Stimulated activated CD4-positive, alpha-beta T cell treated with anti-CD3 and anti-CD28 coated beads, Interleukin-2, amount 100 ng/mL, for 48 hours (primary cell): ENCODE measurements at regions not wholly inside any gene's neighbourhood (a gene's known extent, or its start where the extent isn't known, plus 50 kb on each side); places are given as distances from the start of the nearest gene placed in this dataset.
A peak's percentile ranks its signal among the peaks of the same experiment; 100 is the strongest.

ENCODE experiments used
- DNase-seq, 2 donors: peaks; one replicate each; pipeline ENCODE4 v3.0.0-alpha.2; 2020

DNA sequence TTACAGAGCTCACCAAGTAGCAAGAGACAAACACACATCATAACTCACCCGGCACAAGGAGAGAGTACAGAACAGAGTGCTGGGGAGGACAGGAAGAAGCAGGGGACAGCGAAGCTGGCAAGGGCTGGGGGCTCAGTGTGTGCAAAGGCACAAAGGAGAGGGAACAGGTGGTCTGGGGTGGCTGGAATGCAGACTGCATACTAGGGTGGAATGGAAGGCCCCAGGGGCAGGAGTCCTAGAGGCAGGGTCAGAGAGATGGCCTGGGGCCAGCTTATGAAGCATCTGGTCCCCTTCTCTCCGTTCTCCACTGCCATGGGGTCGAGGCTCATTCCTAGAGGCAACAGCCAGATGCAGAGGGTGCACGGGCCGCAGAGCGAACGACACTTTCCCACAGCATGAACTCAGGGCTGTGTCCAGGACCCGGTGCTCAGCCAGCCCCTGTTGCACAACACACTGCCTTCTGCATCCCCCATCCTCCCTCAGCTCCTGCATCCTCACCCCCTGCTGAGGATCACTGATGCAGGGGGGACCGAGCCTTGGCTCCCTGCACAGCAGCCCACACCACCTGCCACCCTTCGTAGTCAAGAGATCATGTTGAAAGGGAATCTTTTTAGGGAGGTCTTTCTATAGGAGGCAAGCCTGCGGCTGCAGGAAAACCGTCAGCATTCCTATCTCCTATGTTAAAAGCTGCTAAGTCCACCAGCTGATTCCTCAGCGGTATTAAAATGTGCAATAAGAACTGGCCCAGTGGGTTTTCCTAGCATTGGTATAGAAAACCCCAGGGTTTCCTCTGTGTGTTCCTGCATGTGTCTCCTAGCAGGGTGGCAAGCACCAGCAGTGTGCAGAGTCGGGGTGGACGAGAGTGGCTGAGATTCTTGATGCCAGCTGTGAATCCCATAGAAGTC, 293.5 kb downstream of the UACA start:
- no peak for DNase-seq

- no peak for DNase-seq
These were observed 294.2 kb downstream of the UACA start for GRCh38 chr15:70469182-70469581.

DNA sequence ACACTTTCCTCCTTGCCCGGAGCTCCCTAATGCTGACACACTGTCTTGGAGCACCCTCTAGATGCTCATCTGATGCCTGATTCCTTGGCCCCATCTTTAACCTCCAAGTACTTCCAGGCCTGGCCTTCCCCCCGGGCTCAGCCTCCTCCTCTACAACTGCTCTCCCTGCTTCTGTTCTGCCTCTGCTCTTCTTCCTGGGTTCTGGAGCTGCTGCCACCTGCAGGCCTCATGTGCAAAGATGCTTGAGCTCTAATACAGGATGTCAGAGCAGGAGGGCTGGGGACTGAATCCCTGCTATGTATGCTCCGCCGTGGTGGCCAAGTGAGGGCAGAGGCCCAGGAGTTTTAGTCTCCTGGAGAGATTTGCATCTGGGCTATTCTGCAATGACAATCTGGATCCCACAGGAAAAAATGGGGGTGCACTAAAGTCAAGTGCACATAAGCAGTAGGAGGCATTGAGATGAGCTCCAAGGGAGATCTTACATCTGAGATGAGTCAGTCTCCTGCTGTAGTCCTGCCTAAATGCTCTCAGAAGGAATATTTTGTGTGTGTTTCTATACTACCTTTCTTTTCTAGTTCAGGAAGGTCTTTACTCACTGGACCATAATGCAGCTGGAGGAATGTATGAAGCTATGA, 296.3 kb downstream of the UACA start:
- peak in 1 of 2 donors; percentile 37 for DNase-seq

DNA sequence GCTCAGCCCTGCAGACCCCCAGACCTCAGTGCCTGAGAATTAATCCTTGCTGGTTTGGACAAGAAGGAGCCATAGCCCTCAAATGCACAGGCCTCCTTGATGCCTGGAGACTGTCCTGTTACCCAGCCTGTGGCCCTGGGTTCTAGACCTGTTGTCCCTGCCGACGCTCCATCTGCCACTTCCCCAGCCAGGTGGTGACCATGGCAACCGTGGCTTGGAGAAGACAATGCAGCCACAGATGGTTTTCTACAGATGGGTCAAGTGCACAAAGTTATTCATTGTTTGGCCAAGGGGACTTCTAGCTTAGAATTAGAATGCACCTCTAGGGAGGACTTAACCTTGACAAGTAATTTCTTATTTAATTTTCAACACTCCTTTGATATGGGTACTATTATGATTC, 297.1 kb downstream of the UACA start:
- no peak for DNase-seq

DNA sequence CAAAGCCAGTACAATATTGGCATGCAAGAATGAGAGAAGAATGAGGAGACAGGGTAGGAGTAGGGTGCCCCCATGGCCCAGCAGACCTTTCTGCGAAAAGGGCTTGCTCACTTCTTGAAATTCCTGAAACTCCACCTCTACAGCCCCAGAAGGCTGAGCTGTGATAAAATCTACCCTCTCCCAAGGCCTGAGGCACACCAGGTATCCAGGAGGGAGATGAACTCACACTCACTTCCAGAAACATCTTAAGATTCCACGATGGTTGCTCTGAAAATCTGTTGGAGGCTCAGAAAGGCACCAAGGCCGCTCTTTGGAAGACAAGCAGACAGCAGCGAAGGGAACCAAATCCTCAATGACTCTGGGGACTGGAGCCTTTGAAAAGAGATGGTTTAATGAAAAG, 297.5 kb downstream of the UACA start:
- no peak for DNase-seq

DNA sequence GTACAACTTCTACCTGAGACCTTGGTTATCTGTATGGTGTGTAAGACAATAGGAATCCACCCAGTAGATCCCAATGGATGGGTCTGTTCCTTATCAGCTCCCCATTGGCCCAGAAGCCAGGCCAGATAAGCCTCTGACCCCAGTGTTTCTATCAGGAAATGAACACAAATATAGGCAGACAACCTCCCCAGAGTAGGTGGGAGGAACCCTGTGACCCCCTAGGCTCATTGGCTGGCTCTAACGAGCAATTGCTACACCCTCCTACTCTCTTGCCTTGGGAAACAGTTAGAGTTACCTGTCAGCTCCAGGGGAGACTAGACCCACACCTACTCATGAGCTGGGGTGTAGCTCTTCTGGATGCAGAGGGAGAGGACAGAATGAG, 299.9 kb downstream of the UACA start:
- DNase-seq = no peak

DNA sequence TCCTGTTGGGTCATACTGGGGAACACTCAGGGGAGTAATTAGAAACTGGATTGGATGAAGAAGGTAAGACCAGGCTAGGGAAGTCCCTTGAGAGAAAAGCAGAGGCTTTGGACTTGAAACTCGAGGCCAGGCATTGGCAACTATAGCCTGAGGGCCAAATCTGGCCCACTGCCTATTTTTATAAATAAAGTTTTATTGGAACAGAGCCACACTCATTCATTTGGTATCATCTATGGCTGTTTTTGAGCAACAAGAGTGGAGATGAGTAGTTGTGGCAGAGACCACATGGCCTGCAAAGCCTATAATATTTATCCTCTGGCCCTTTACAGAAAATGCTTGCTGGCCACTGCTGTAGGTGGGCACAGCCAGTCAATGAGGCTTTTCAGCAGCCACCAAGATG, 301.4 kb downstream of the UACA start:
- DNase-seq = no peak

DNA sequence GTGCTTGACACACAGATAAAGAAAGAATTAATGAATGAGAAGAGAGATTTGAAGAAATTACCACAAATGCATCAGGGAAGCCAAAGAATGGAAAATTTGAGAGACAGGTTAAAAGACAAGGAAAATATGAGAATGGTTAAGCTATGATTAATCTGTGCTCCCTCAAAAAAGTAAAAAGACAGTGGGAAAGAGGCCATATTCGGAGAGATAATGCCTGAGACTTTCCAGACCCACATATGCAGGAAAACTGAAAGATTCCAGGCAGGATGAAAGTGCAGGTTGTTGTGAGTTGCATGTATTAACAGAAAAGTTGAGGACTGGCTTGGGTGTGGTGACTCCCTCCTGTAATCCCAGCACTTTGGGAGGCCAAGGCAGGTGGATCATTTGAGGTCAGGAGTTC, 302.3 kb downstream of the UACA start:
- DNase-seq = no peak

DNA sequence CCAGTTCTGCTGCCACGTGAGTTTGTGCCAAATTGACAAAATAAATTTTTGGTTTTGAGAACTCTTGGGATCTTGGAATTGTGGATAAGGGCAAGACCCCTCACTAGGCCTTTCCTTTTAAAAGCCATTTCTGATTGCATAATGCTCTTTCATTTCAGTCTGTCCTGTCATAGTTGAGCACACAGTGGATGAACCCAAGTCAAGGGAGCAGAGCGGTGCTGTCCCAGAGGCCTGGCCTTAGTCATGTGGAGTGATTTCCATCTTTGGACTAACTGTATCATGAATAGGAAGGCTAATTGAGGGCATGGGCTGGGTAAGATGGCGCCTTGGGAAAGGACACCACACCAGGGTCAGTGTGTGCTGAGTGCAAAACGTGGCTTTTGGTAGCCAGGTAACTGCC, 304.0 kb downstream of the UACA start:
- DNase-seq = no peak

- no peak for DNase-seq
These were observed 309.6 kb downstream of the UACA start for GRCh38 chr15:70453766-70454165.

GRCh38 chr15:70453238-70453637, 310.1 kb downstream of the UACA start:
- DNase-seq = no peak

DNA sequence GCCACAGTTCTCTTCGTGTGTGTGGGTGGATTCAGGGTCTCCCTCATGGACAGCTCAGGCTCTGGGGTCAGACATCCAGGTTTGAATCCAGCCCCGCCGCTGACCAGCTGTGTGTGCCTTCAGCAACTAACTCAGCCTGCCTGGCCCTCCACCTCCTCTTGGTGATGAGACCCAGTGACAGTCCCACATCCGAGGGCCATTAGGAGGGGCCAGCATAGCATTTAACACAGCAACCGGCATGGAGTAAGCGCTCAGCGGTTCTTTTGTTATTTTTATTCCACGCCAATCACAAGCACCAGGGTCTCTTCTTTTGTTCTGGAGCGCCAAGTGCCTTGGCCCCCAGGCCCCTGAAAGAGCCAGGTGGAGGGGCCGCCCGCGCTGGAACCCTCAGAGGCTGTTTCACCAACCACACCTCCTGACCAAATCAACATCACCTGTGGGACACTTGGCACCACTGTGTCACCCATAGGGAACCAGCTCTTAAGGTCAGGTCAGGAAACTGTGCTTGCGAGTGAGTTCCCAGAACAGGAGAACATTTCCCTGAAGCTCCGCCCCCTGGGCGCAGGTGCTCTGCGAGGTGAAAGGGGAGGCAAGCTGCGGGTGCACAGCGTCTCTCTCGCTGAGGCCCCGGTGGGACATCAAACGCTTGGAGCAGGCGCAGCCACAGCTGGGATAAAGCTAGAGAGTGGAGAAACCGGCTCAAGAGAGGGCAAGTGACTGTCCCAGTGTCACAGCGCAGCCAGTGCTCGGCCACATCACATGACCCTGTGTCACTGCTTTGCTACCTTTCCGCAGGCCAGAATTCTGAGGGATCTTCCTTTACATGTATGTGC, 311.3 kb downstream of the UACA start:
- no peak for DNase-seq

- no peak for DNase-seq
These were observed 313.3 kb downstream of the UACA start for GRCh38 chr15:70450142-70450443.

DNA sequence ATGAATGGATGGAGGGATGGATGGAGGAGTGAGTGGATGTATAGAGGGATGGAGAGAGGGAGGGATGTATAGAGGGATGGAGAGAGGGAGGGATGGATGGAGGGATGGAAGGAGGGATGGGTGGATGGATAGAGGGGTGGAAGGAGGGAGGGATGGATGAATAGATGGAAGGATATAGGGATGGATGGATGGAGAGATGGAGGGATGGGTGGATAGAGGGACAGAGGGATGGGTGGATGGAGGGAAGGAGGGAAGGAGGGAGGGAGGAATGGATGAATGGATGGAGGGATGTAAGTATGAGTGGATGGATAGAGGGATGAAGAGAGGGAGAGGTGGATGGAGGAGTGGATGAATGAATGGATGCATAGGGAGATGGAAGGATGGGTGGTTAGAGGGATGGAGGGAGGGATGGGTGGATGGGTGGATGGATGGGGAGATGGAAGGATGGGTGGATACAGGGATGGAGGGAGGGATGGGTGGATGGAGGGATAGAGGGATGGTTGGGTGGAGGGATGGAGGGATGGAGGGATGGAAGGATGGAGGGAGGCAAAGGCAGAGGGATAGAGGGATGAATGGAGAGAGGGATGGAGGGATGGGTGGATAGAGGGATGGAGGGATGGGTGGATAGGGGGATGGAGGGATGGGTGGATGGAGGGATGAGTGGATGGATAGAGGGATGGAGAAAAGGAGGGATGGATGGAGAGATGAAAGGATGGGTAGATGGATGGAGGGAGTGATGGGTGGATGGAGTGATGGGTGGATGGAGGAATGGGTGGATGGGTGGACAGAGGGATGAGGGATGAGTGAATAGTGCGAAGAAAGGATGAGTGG, 313.8 kb downstream of the UACA start:
- no peak for DNase-seq

DNA sequence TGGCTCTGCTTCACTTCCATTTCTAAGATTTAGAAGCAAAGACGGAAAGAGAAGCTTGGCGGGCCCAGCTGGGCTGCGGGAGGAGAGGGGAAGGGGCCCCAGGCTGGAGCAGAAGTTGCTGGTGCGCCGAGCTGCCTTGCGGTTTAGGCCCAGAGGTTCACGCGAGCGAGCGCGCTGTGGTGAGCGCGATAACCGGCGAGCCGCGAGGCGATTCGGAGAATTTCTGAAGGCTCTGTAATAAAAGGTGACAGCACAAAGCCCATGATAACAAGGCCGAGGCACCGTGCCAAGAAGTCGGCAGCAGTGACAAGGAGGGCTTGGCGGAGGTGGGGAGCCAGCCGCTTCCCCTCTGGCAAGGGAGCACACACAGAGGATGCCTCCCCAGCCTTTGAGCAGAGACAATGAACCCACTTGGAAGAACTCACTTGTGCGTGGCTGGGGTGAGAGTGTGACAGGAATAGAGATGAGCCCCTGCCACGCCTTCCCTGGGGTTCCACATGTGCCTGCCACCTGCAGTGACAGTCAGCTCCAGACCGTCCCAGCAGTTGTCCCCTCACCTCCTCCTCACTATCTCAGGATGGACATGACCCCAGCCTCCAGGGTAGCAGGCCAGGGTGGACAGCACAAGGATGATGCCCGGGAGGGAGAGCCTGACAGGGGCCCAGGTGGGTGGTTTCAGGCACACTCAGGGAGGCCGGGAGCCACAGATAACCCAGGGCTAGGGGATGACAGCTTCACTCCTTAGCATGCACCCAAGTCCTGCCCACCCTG, 315.2 kb downstream of the UACA start:
- peak in 1 of 2 donors; percentile 26 for DNase-seq

- DNase-seq = no peak
These were observed 315.8 kb downstream of the UACA start for GRCh38 chr15:70447521-70447920.

DNA sequence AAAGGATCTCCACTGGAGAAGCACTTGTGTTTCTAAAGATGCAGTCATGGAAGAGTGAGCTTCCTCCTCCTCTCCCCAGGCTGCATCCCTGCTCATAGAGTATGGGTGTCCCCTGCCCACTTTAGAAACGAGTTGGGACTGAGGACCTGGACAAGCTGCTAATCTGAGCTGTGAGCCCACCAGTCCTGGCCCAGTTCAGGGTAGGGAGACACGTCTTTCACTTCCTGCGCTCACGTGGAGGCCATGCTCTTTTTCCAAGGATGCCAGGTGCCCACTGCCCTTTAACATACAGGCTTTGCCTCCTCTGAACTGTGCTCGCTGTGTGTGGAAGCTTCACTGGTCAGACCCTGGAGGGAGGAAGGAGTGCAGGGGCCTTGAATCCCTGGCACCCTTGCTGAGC, 316.3 kb downstream of the UACA start:
- DNase-seq = no peak

DNA sequence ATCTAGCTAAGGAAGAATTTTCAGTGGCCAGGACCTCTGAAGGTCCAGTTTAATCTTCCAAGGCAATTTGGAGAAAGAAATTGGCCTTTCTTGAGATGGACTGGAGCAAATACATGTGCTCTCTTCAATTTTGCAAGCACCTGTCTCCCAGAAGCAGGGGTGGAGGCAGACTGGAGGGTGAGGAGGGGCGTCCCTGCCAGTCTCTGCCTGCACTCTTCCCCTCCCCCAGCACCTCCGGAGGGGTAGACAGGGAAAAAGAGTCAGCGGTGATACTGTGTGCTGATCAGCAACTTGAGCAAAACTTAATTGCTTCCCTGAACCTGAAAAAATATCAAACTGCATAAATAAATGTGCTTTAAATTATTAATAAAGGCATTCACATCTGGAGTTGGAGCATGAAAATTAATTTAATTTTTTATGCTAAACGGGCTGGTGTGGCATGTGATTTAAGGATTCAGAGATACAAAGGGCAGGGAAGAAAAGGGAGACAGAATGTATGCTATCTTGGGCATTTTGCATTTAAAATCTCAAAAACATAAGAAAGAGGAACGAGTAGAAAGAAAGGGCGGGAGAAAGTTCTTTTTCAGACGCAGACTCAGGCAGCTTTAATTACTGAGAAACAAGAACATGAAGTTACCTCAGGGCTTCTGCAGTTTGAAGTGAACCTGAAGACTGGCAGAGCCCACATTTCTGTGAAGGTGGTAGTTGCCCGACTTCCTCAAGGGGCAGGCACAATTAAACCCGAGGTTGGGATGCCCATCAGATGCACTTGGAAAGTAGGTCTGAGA, 319.7 kb downstream of the UACA start:
- DNase-seq = no peak

DNA sequence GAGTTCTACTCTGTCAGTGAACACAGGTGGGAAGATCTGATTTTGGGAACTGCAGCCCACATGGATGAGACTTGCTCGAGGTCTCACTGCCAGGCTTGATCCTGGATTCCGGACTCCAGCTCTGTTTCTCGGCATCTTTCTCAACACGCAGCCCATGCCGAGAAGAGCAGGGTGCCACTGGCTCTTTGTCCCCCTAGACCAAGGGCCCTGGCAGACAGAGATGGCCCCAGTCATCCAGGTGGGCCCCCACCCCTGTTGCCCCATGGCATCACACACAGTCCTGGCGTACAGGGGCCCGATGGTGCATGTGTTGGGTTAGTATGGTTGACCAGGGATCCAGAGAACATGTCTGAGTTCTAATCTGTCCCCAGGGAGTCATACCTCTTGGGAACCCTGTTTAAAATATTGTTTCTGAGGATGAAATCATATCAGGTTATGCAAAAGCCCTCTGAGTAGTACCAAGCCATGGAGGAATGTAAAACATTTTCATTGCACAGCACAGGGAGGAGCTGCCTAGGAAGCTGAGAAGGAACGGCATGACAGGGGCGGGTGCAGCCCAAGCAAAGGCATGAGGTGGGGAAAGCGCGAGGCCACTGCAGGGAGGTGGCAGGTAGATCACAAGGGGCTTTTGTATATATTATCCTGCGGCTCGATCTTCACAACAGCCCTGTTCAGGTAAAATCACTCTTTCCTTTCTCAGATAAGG, 320.6 kb downstream of the UACA start:
- no peak for DNase-seq

DNA sequence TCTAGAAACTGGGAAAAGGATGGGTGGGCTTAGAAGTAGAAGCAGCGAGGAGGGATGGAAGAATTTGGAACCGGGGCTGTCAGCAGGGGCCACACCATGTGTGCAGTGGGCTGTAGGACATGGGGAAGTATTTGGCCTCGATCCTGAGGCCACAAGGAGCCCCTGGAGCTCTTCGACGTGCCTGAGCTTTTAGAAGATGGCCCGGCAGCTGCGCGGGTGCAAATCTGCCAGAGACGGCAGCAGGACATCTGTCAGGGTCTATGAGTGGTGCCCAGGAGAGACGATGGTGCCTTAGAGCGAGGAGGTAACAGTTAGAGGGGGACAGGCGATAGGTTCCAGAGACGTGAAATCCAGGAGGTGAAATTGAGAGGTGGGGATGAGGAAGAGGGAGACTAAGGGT, 321.1 kb downstream of the UACA start:
- DNase-seq = no peak
